Mammary epithelial cell (primary cell): ENCODE measurements at regions not wholly inside any gene's neighbourhood (a gene's known extent, or its start where the extent isn't known, plus 50 kb on each side); places are given as distances from the start of the nearest gene placed in this dataset.

Source experiments
- CTCF ChIP-seq, 2 donors: IDR thresholded peaks in 1 of 2; conservative IDR thresholded peaks in 1 of 2; 2 replicates each; pipeline ENCODE4 v1.5.1; 2011 to 2012; ENCODE audit warnings: inconsistent platforms in 2 of 2, low read length in 2 of 2, mild to moderate bottlenecking in 2 of 2, control low read depth in 1 of 2, low read depth in 1 of 2; ENCODE audit not compliant: insufficient read depth in 1 of 2; ENCODE audit errors: extremely low read depth in 1 of 2
- EZH2 ChIP-seq: IDR thresholded peaks from 2 replicates; pipeline ENCODE4 v1.6.1; 2012; ENCODE audit warnings: low read length, inconsistent platforms, borderline replicate concordance

GRCh38 chr12:46516238-46516932 is 143.8 kb upstream of the SLC38A2 start:
- TF ChIP-seq CTCF (conservative IDR thresholded peaks at IDR 0.05 in 1 of 2, IDR thresholded peaks at IDR 0.05 in 1 of 2; ENCODE audit: extremely low read depth in 1 of 2, insufficient read depth in 1 of 2, low read depth in 1 of 2, low read length in 2 of 2) (no peak), EZH2 (no peak)
